HepG2 (cell line): ENCODE measurements at regions not wholly inside any gene's neighbourhood (a gene's known extent, or its start where the extent isn't known, plus 50 kb on each side); places are given as distances from the start of the nearest gene placed in this dataset.
A peak's percentile ranks its signal among the peaks of the same experiment; 100 is the strongest.

Experiments
- ATAC-seq: fragments of 200-7000 bp; cut with Tn5 transposase; 3 replicates; pipeline ENCODE4 v1.9.1; 2020; ENCODE audit warnings: mild to moderate bottlenecking, moderate library complexity
- BruUV-seq: library from RNA; stranded (reverse); fragments of 400-500 nt; replicated peaks from 2 replicates; lab custom pipeline; 2021; lab: Mats Ljungman, UMichigan
- CTCF ChIA-PET: fragments of 300-600 bp; formaldehyde crosslinking; extraction: SDS; loops from one replicate; lab custom pipeline; 2021; ENCODE audit warnings: low total read pairs, inconsistent platforms, low intra/inter-chr PET ratio; lab: Yijun Ruan, JAX
- POLR2A ChIA-PET: fragments of 350-600 bp; sonication (Branson Sonifier 250); formaldehyde crosslinking; loops from one replicate; lab custom pipeline; 2020; ENCODE audit warnings: antibody characterized with exemption, inconsistent platforms; lab: Yijun Ruan, JAX
- DNase-seq: peaks from one replicate; pipeline ENCODE4 v3.0.0-alpha.2; 2015; ENCODE audit warnings: low spot score
- FAIRE-seq: peaks from 3 replicates; lab custom pipeline; 2011; peaks lifted over from hg19 to GRCh38; lab: Jason Lieb, UNC
- H2AFZ ChIP-seq: one replicate; pipeline ENCODE4 v1.6.1; 2011; ENCODE audit warnings: low read length, inconsistent platforms
- H3K27ac ChIP-seq: fragments of 300-600 bp; 3 replicates; pipeline ENCODE4 v1.8.0; 2011; ENCODE audit warnings: mixed run types, mild to moderate bottlenecking, mixed read lengths, low read length, inconsistent platforms; ENCODE audit not compliant: insufficient read depth; ENCODE audit errors: extremely low read length
- H3K27me3 ChIP-seq, 2 experiments: fragments of 200-600 bp in 1 of 2; 2 replicates in 1 of 2; 3 replicates in 1 of 2; pipeline versions ENCODE4 v1.6.0 to v1.8.0; 2011; ENCODE audit warnings: low read length in 2 of 2, mild to moderate bottlenecking in 2 of 2, moderate library complexity in 2 of 2, inconsistent platforms in 1 of 2; ENCODE audit not compliant: insufficient read depth in 2 of 2, control insufficient read depth in 1 of 2
- H3K36me3 ChIP-seq, 2 experiments: fragments of 200-600 bp in 1 of 2; replicated peaks in 1 of 2; 2 replicates in 1 of 2; 3 replicates in 1 of 2; pipeline versions ENCODE4 v1.5.1 to v1.8.0; 2011; ENCODE audit warnings: low read length in 2 of 2, inconsistent platforms in 1 of 2; ENCODE audit not compliant: insufficient read depth in 2 of 2, control insufficient read depth in 1 of 2
- H3K4me1 ChIP-seq: 2 replicates; pipeline ENCODE4 v1.5.1; 2012; ENCODE audit warnings: low read length, inconsistent platforms; ENCODE audit not compliant: insufficient read depth
- H3K4me2 ChIP-seq: 2 replicates; pipeline ENCODE4 v1.6.0; 2011; ENCODE audit warnings: low read depth, low read length, inconsistent platforms
- H3K4me3 ChIP-seq, 3 experiments: fragments of 200-600 bp in 1 of 3; sonication (generic), shearing (Covaris generic) in 1 of 3; replicated peaks in 1 of 3; 2 replicates each; pipeline ENCODE4 v1.5.1; 2011 to 2016; ENCODE audit warnings: low read length in 3 of 3, inconsistent platforms in 2 of 3, low read depth in 2 of 3, mild to moderate bottlenecking in 2 of 3, control low read depth in 1 of 3, mixed read lengths in 1 of 3; ENCODE audit not compliant: insufficient read depth in 1 of 3
- H3K79me2 ChIP-seq: one replicate; pipeline ENCODE4 v1.6.1; 2011; ENCODE audit warnings: low read length, inconsistent platforms; ENCODE audit not compliant: insufficient read depth
- H3K9ac ChIP-seq: 2 replicates; pipeline ENCODE4 v1.6.0; 2011; ENCODE audit warnings: mild to moderate bottlenecking, low read depth, low read length, inconsistent platforms; ENCODE audit not compliant: insufficient read depth
- H3K9me3 ChIP-seq: 2 replicates; pipeline ENCODE4 v1.5.1; 2012; ENCODE audit warnings: mild to moderate bottlenecking, low read length
- H4K20me1 ChIP-seq: 2 replicates; pipeline ENCODE4 v1.6.0; 2011; ENCODE audit warnings: inconsistent platforms, mild to moderate bottlenecking, low read length, moderate library complexity; ENCODE audit not compliant: insufficient read depth
- ASH2L ChIP-seq: fragments of 300-600, 200-600 bp; sonication (generic); IDR thresholded peaks from 2 replicates; pipeline ENCODE4 v1.7.0; 2017; ENCODE audit warnings: low read depth, mild to moderate bottlenecking, moderate library complexity, mixed read lengths, low read length; ENCODE audit not compliant: insufficient read length
- ATF5 ChIP-seq: sonication (generic); formaldehyde crosslinking; IDR thresholded peaks from 2 replicates; pipeline ENCODE4 v1.4.0; 2020; ENCODE audit warnings: mild to moderate bottlenecking, low read depth, missing genetic modification reagents
- FOXM1 ChIP-seq: sonication (generic); formaldehyde crosslinking; IDR thresholded peaks from 2 replicates; pipeline ENCODE4 v1.5.0; 2020; ENCODE audit warnings: missing genetic modification reagents
- HOXA3 ChIP-seq: sonication (generic); formaldehyde crosslinking; IDR thresholded peaks from 2 replicates; pipeline ENCODE4 v1.5.0; 2020; ENCODE audit warnings: missing genetic modification reagents
- KDM5B ChIP-seq: sonication (generic); formaldehyde crosslinking; IDR thresholded peaks from 2 replicates; pipeline ENCODE4 v1.4.0; 2020; ENCODE audit warnings: missing genetic modification reagents, mild to moderate bottlenecking, borderline replicate concordance
- MAFF ChIP-seq: IDR thresholded peaks from 2 replicates; pipeline ENCODE4 v1.6.1; 2011; ENCODE audit warnings: low read depth, low read length, improper control_type of control experiment
- MBD4 ChIP-seq: IDR thresholded peaks from 2 replicates; pipeline ENCODE4 v1.6.1; 2012; ENCODE audit warnings: low read length, inconsistent platforms, borderline replicate concordance
- MIXL1 ChIP-seq: IDR thresholded peaks from 2 replicates; pipeline ENCODE4 v1.6.1; 2016
- MTF2 ChIP-seq: sonication (generic); formaldehyde crosslinking; IDR thresholded peaks from 2 replicates; pipeline ENCODE4 v1.5.0; 2020; ENCODE audit warnings: missing genetic modification reagents, borderline replicate concordance
- POGK ChIP-seq: sonication (generic); formaldehyde crosslinking; conservative IDR thresholded peaks from 2 replicates; pipeline ENCODE4 v1.8.0; 2022; ENCODE audit warnings: mild to moderate bottlenecking, moderate library complexity, missing genetic modification reagents
- PPARG ChIP-seq: conservative IDR thresholded peaks from 2 replicates; pipeline ENCODE4 v1.6.1; 2016; ENCODE audit warnings: missing biosample characterization, missing genetic modification reagents
- TRAFD1 ChIP-seq: sonication (generic); formaldehyde crosslinking; IDR thresholded peaks from 2 replicates; pipeline ENCODE4 v1.5.1; 2020; ENCODE audit warnings: missing genetic modification reagents, mild to moderate bottlenecking, borderline replicate concordance
- ZBTB8A ChIP-seq: sonication (generic); formaldehyde crosslinking; IDR thresholded peaks from 2 replicates; pipeline ENCODE4 v1.4.0; 2020; ENCODE audit warnings: mild to moderate bottlenecking, low read depth, missing genetic modification reagents, borderline replicate concordance
- ZMYM2 ChIP-seq: sonication (generic); formaldehyde crosslinking; IDR thresholded peaks from 2 replicates; pipeline ENCODE4 v1.8.0; 2022; ENCODE audit warnings: mild to moderate bottlenecking, missing genetic modification reagents
- ZNF205 ChIP-seq: IDR thresholded peaks from 2 replicates; pipeline ENCODE4 v1.6.1; 2018; ENCODE audit warnings: missing biosample characterization, missing genetic modification reagents
- ZNF3 ChIP-seq: IDR thresholded peaks from 2 replicates; pipeline ENCODE4 v1.7.0; 2017; ENCODE audit warnings: inconsistent platforms
- WGBS: methylation state at CpG from one replicate; pipeline ENCODE4 v1.1.6; 2017; ENCODE audit warnings: low lambda C conversion rate; 5-methylcytosine and 5-hydroxymethylcytosine counted together
- in situ Hi-C: cut with HindIII; loops from 2 replicates; pipeline ENCODE4 v1.10.0; 2017; ENCODE audit warnings: low pct_unique_long_range_greater_than_20kb; ENCODE audit not compliant: extremely low pct_ligation_motif_present
- intact Hi-C: fragments of 100-400 bp; cut with micrococcal nuclease; formaldehyde crosslinking; loops from one replicate; pipeline ENCODE4 v1.10.0; 2022; ENCODE audit not compliant: unreplicated experiment

GRCh38 chr1:39115271-39116110, 89.0 kb upstream of the MACF1 start (continued):
- TF ChIP-seq MBD4 (no peak), ZBTB8A (CRISPR knock-in tag) (no peak), POGK (CRISPR knock-in tag) (no peak), MTF2 (CRISPR knock-in tag) (no peak), KDM5B (no peak), TRAFD1 (CRISPR knock-in tag) (no peak)

GRCh38 chr1:39116116-39116607, 88.3 kb upstream of the MACF1 start:
- WGBS: 70% methylated on average over 3 of the region's 3 CpGs
- Histone ChIP-seq H3K9ac (no peak overlapping the region), H3K4me1 (peaks cover 54% of the 10 kb centered on the region), H3K4me2 (no peak overlapping the region), H3K79me2 (peaks cover 10% of the 10 kb centered on the region), H3K27ac (no peak overlapping the region), H2AFZ (no peak overlapping the region), H3K36me3 (no peaks in the 10 kb centered on the region), H3K27me3 (no peaks in the 10 kb centered on the region), H3K4me3 (no peak overlapping the region), H4K20me1 (no peaks in the 10 kb centered on the region), H3K9me3 (no peaks in the 10 kb centered on the region)
- TF ChIP-seq ATF5 (CRISPR knock-in tag) (no peak), ASH2L (peak; percentile 2), PPARG (no peak), MIXL1 (no peak), FOXM1 (CRISPR knock-in tag) (no peak), HOXA3 (no peak), ZMYM2 (CRISPR knock-in tag) (no peak), ZNF3 (CRISPR knock-in tag) (peak; percentile 65; the same call in 1 of the 2 replicates), ZNF205 (no peak), MAFF (no peak)
- intact Hi-C loops (loop anchor here (2.0 kb wide), 1 partner anchor 17 kb away; no protein-coding TSS in a partner anchor), in situ Hi-C loops (no loop called here)
- FAIRE-seq (no peak), DNase-seq (no peak), ATAC-seq (no peak)
- POLR2A ChIA-PET: interaction anchor here (0.8 to 2.2 kb wide), 4 partner anchors 8 to 42 kb away, joined by 3 to 15 read pairs (median 9); no protein-coding TSS in a partner anchor
- TSS peak; percentile 26 for BruUV-seq
- CTCF ChIA-PET: no interaction called here
